IMR-90 (cell line): ENCODE measurements at regions not wholly inside any gene's neighbourhood (a gene's known extent, or its start where the extent isn't known, plus 50 kb on each side); places are given as distances from the start of the nearest gene placed in this dataset.
A peak's percentile ranks its signal among the peaks of the same experiment; 100 is the strongest.

Source experiments
- ATAC-seq: fragments of 200-7000 bp; cut with Tn5 transposase; 2 replicates; pipeline ENCODE4 v1.9.1; 2020; ENCODE audit warnings: low read depth, mild to moderate bottlenecking, moderate library complexity
- BruUV-seq: library from RNA; stranded (reverse); fragments of 400-500 nt; replicated peaks from 2 replicates; lab custom pipeline; 2021; lab: Mats Ljungman, UMichigan
- CTCF ChIA-PET: fragments of 300-600 bp; formaldehyde crosslinking; extraction: SDS; loops from one replicate; lab custom pipeline; 2021; ENCODE audit warnings: antibody characterized with exemption; lab: Yijun Ruan, JAX
- POLR2A ChIA-PET: fragments of 300-600 bp; sonication (Branson Sonifier 250); formaldehyde crosslinking; loops from one replicate; lab custom pipeline; 2022; ENCODE audit warnings: antibody characterized with exemption; ENCODE audit not compliant: unreplicated experiment; lab: Charles Lee
- DNase-seq: peaks from one replicate; pipeline ENCODE4 v3.0.0; 2013
- H2AFZ ChIP-seq: replicated peaks from 2 replicates; pipeline ENCODE3; 2013; ENCODE audit warnings: low read length, mild to moderate bottlenecking; ENCODE audit not compliant: poor library complexity
- H2AK5ac ChIP-seq: 2 replicates; pipeline ENCODE4 v1.6.1; 2013; ENCODE audit warnings: low read depth, low read length, inconsistent platforms
- H2AK9ac ChIP-seq: replicated peaks from 2 replicates; pipeline ENCODE3; 2013; ENCODE audit warnings: mild to moderate bottlenecking, low read depth, low read length, moderate library complexity; ENCODE audit not compliant: poor library complexity
- H2BK120ac ChIP-seq: 2 replicates; pipeline ENCODE4 v1.6.1; 2013; ENCODE audit warnings: low read depth, low read length, inconsistent platforms
- H2BK15ac ChIP-seq: 3 replicates; pipeline ENCODE4 v1.6.1; 2013; ENCODE audit warnings: low read depth, low read length, inconsistent platforms
- H2BK20ac ChIP-seq: 2 replicates; pipeline ENCODE4 v1.6.1; 2013; ENCODE audit warnings: low read depth, mild to moderate bottlenecking, inconsistent platforms, low read length, moderate library complexity
- H2BK5ac ChIP-seq: 2 replicates; pipeline ENCODE4 v1.6.1; 2013; ENCODE audit warnings: mild to moderate bottlenecking, low read depth, low read length, inconsistent platforms; ENCODE audit not compliant: poor library complexity, severe bottlenecking
- H3K14ac ChIP-seq: replicated peaks from 2 replicates; pipeline ENCODE4 v1.6.1; 2013; ENCODE audit warnings: low read depth, low read length, inconsistent platforms
- H3K18ac ChIP-seq: 2 replicates; pipeline ENCODE4 v1.6.1; 2013; ENCODE audit warnings: low read depth, low read length, control low read depth
- H3K23ac ChIP-seq: 2 replicates; pipeline ENCODE4 v1.6.1; 2013; ENCODE audit warnings: low read depth, low read length, inconsistent platforms
- H3K27ac ChIP-seq: 2 replicates; pipeline ENCODE4 v1.5.1; 2013; ENCODE audit warnings: mild to moderate bottlenecking, control low read depth, low read length; ENCODE audit not compliant: insufficient read depth
- H3K27me3 ChIP-seq: 2 replicates; pipeline ENCODE4 v1.6.1; 2013; ENCODE audit warnings: low read length; ENCODE audit not compliant: control insufficient read depth, insufficient read depth
- H3K36me3 ChIP-seq: 2 replicates; pipeline ENCODE4 v1.6.1; 2013; ENCODE audit warnings: low read length, mixed read lengths; ENCODE audit not compliant: control insufficient read depth, insufficient read depth
- H3K4ac ChIP-seq: 2 replicates; pipeline ENCODE4 v1.6.1; 2013; ENCODE audit warnings: low read depth, low read length, inconsistent platforms
- H3K4me1 ChIP-seq: 2 replicates; pipeline ENCODE4 v1.6.1; 2013; ENCODE audit warnings: low read length, mixed read lengths; ENCODE audit not compliant: control insufficient read depth, insufficient read depth
- H3K4me2 ChIP-seq: 2 replicates; pipeline ENCODE4 v1.6.1; 2013; ENCODE audit warnings: low read depth, mild to moderate bottlenecking, control low read depth, low read length, moderate library complexity
- H3K4me3 ChIP-seq: 2 replicates; pipeline ENCODE4 v1.5.1; 2013; ENCODE audit warnings: low read depth, mild to moderate bottlenecking, control low read depth, low read length, moderate library complexity; ENCODE audit not compliant: insufficient read depth
- H3K56ac ChIP-seq: 2 replicates; pipeline ENCODE4 v1.6.1; 2013; ENCODE audit warnings: low read length, inconsistent platforms; ENCODE audit not compliant: insufficient read depth; ENCODE audit errors: extremely low read depth
- H3K79me1 ChIP-seq, 2 experiments: 2 replicates each; pipeline ENCODE4 v1.6.1; 2013; ENCODE audit warnings: low read length in 2 of 2, inconsistent platforms in 1 of 2, low read depth in 1 of 2
- H3K9ac ChIP-seq: 2 replicates; pipeline ENCODE4 v1.6.1; 2013; ENCODE audit warnings: low read depth, low read length, control low read depth
- H3K9me1 ChIP-seq: 2 replicates; pipeline ENCODE4 v1.6.1; 2013; ENCODE audit warnings: low read length, inconsistent platforms; ENCODE audit not compliant: insufficient read depth
- H3K9me3 ChIP-seq: 2 replicates; pipeline ENCODE4 v1.6.1; 2013; ENCODE audit warnings: low read length; ENCODE audit not compliant: control insufficient read depth, insufficient read depth
- H4K20me1 ChIP-seq: 2 replicates; pipeline ENCODE4 v1.6.1; 2013; ENCODE audit warnings: low read length, inconsistent platforms; ENCODE audit not compliant: insufficient read depth
- H4K5ac ChIP-seq: 2 replicates; pipeline ENCODE4 v1.6.1; 2013; ENCODE audit warnings: mild to moderate bottlenecking, low read depth, low read length, control low read depth
- H4K8ac ChIP-seq, 2 experiments: 2 replicates each; pipeline ENCODE4 v1.6.1; 2013; ENCODE audit warnings: low read depth in 2 of 2, low read length in 2 of 2, control low read depth in 1 of 2, inconsistent platforms in 1 of 2
- H4K91ac ChIP-seq: 2 replicates; pipeline ENCODE4 v1.6.1; 2013; ENCODE audit warnings: low read depth, low read length, inconsistent platforms; ENCODE audit not compliant: insufficient read depth
- CEBPB ChIP-seq: IDR thresholded peaks from 2 replicates; pipeline ENCODE4 v1.6.1; 2012; ENCODE audit warnings: low read depth, low read length, improper control_type of control experiment
- POLR2A ChIP-seq: IDR thresholded peaks from 2 replicates; pipeline ENCODE4 v1.6.1; 2012; ENCODE audit warnings: mild to moderate bottlenecking, low read depth, low read length
- WGBS, 2 experiments: methylation state at CpG; one replicate each; pipeline versions ENCODE4 v1.1.5 to v1.1.7; 2013; ENCODE audit warnings: missing lambda C conversion rate in 2 of 2; ENCODE audit not compliant: insufficient read length in 1 of 2; ENCODE audit errors: extremely low coverage in 2 of 2; 5-methylcytosine and 5-hydroxymethylcytosine counted together
- dilution Hi-C: fragments of 300-500 bp; cut with HindIII; formaldehyde crosslinking; loops from one replicate; pipeline ENCODE4 v1.14.3; 2018; ENCODE audit warnings: low sequenced_read_pairs; ENCODE audit not compliant: unreplicated experiment
- in situ Hi-C: fragments of 300-500 bp; cut with MboI; formaldehyde crosslinking; loops from 3 replicates; pipeline ENCODE4 v1.14.3; 2019; ENCODE audit warnings: low sequenced_read_pairs, inconsistent platforms, mixed read lengths
- intact Hi-C: fragments of 100-400 bp; cut with micrococcal nuclease; formaldehyde crosslinking; loops from 2 replicates; pipeline ENCODE4 v1.10.0; 2022

GRCh38 chr6:137967689-137968454 lies 100.8 kb downstream of the TNFAIP3 start:
- Histone ChIP-seq H2BK5ac (no peak overlapping the region), H2AK9ac (no peak overlapping the region), H2AFZ (peak overlapping the region; percentile 0), H2BK120ac (no peak overlapping the region), H3K4ac (no peak overlapping the region), H4K20me1 (no peaks in the 10 kb centered on the region), H3K18ac (no peak overlapping the region), H3K27me3 (peaks cover 4% of the 10 kb centered on the region), H2BK15ac (no peak overlapping the region), H3K4me2 (no peak overlapping the region), H3K9me1 (no peaks in the 10 kb centered on the region; the same call in 1 of the 2 replicates), H3K36me3 (no peaks in the 10 kb centered on the region), H3K23ac (no peak overlapping the region), H3K27ac (no peak overlapping the region), H3K56ac (no peak overlapping the region), H3K9me3 (no peaks in the 10 kb centered on the region), H2AK5ac (no peak overlapping the region; the same call in 1 of the 2 replicates), H3K9ac (no peak overlapping the region), H4K91ac (no peak overlapping the region), H2BK20ac (no peak overlapping the region), H3K14ac (no peak overlapping the region), H4K5ac (no peak overlapping the region), H3K4me1 (no peaks in the 10 kb centered on the region; the same call in 1 of the 2 replicates), H3K79me1 (no peaks in the 10 kb centered on the region), H3K4me3 (no peak overlapping the region), H4K8ac (no peak overlapping the region)
- no TSS peak for BruUV-seq
- ChIA-PET CTCF (no interaction called here), POLR2A (no interaction called here)
- in situ Hi-C loops: no loop called here
- TF ChIP-seq CEBPB (peak; percentile 86), POLR2A (no peak)
- WGBS, 2 experiments: 80% methylated on average over 2 of the region's 5 CpGs; no CpG with 5 or more reads in 1 of the 2 experiments
- intact Hi-C loops: no loop called here
- dilution Hi-C loops: no loop called here
- no peak for ATAC-seq
- no peak for DNase-seq
